ENCODE measurements at regions not wholly inside any gene's neighbourhood (a gene's known extent, or its start where the extent isn't known, plus 50 kb on each side); places are given as distances from the start of the nearest gene placed in this dataset.

GRCh38 chr5:125394661-125395280 is 648.3 kb upstream of the ZNF608 start:
- H3K4me3 ChIP-seq (ENCODE audit: low read depth in 1 of 3, low read length in 3 of 3) = no peak overlapping the region
- WGBS = 92% methylated on average over 1 of the region's 1 CpG
- H3K9me3 ChIP-seq (ENCODE audit: control insufficient read depth in 4 of 4, low read length in 3 of 4) = peaks cover 0 to 5% (median 2%) of the 10 kb centered on the region in 4 donors
- H3K27ac ChIP-seq (ENCODE audit: low read depth in 1 of 2, low read length in 2 of 2) = no peak overlapping the region
- no peaks in the 10 kb centered on the region for H3K4me1 ChIP-seq (ENCODE audit: control insufficient read depth in 4 of 4, insufficient read depth in 4 of 4, low read length in 3 of 4)
- no peak for DNase-seq (ENCODE audit: low spot score)
- no peaks in the 10 kb centered on the region for H3K36me3 ChIP-seq (ENCODE audit: control insufficient read depth in 4 of 4, insufficient read depth in 3 of 4, low read depth in 1 of 4, low read length in 3 of 4)
- H3K9ac ChIP-seq (ENCODE audit: low read depth in 1 of 2, low read length in 2 of 2) = no peak overlapping the region
- TF ChIP-seq RAD21 (IDR thresholded peaks at IDR 0.05) (no peak), ATF3 (IDR thresholded peaks at IDR 0.05) (no peak), REST (IDR thresholded peaks at IDR 0.05) (no peak), HNF4A (conservative IDR thresholded peaks at IDR 0.05) (no peak), MAX (IDR thresholded peaks at IDR 0.05) (no peak)
- no peaks in the 10 kb centered on the region for H3K27me3 ChIP-seq (ENCODE audit: control insufficient read depth in 4 of 4, insufficient read depth in 4 of 4, low read length in 3 of 4)

GRCh38 chr5:125396462-125396861 is 650.0 kb upstream of the ZNF608 start:
- H3K27ac ChIP-seq (ENCODE audit: low read depth in 1 of 2, low read length in 2 of 2) = no peak overlapping the region
- peaks cover 0 to 5% (median 2%) of the 10 kb centered on the region in 4 donors for H3K9me3 ChIP-seq (ENCODE audit: control insufficient read depth in 4 of 4, low read length in 3 of 4)
- H3K36me3 ChIP-seq (ENCODE audit: control insufficient read depth in 4 of 4, insufficient read depth in 3 of 4, low read depth in 1 of 4, low read length in 3 of 4) = no peaks in the 10 kb centered on the region
- TF ChIP-seq JUND (IDR thresholded peaks at IDR 0.05) = no peak
- no peak for TF ChIP-seq YY1 (IDR thresholded peaks at IDR 0.05)
- no peak for TF ChIP-seq ATF3 (IDR thresholded peaks at IDR 0.05)
- no peak for TF ChIP-seq GABPA (IDR thresholded peaks at IDR 0.05 in 1 of 2, conservative IDR thresholded peaks at IDR 0.05 in 1 of 2)
- no peak for TF ChIP-seq SP1 (IDR thresholded peaks at IDR 0.05)
- TF ChIP-seq ZBTB33 (IDR thresholded peaks at IDR 0.05) = no peak
- no peak for TF ChIP-seq RAD21 (IDR thresholded peaks at IDR 0.05)
- TF ChIP-seq NR2F2 (IDR thresholded peaks at IDR 0.05) = no peak
- no peak for TF ChIP-seq REST (IDR thresholded peaks at IDR 0.05)
- WGBS = 95% methylated on average over 1 of the region's 1 CpG
- no peaks in the 10 kb centered on the region for H3K27me3 ChIP-seq (ENCODE audit: control insufficient read depth in 4 of 4, insufficient read depth in 4 of 4, low read length in 3 of 4)
- no peak overlapping the region for H3K4me3 ChIP-seq (ENCODE audit: low read depth in 1 of 3, low read length in 3 of 3)
- no peaks in the 10 kb centered on the region for H3K4me1 ChIP-seq (ENCODE audit: control insufficient read depth in 4 of 4, insufficient read depth in 4 of 4, low read length in 3 of 4)
- no peak overlapping the region for H3K9ac ChIP-seq (ENCODE audit: low read depth in 1 of 2, low read length in 2 of 2)
- no peak for DNase-seq (ENCODE audit: low spot score)

Data from liver (tissue), 7 donors.